ENCODE measurements at regions not wholly inside any gene's neighbourhood (a gene's known extent, or its start where the extent isn't known, plus 50 kb on each side); places are given as distances from the start of the nearest gene placed in this dataset.

- Histone ChIP-seq H3K36me3 (no peaks in the 10 kb centered on the region), H3K4me1 (no peaks in the 10 kb centered on the region), H3K27me3 (no peaks in the 10 kb centered on the region), H3K27ac (no peak overlapping the region), H3K4me3 (no peak overlapping the region), H3K9me3 (no peaks in the 10 kb centered on the region)
- 77 to 82% methylated on average over 3 of the region's 3 CpGs for WGBS, 2 donors
- TF ChIP-seq POLR2AphosphoS5 (IDR thresholded peaks at IDR 0.05), result no peak
- no peak for TF ChIP-seq POLR2A (IDR thresholded peaks at IDR 0.05)
- TF ChIP-seq EP300 (IDR thresholded peaks at IDR 0.05), result no peak
- TF ChIP-seq CTCF (IDR thresholded peaks at IDR 0.05), result no peak
- DNase-seq, result no peak
- ATAC-seq (ENCODE audit: low FRiP score in 2 of 2), result peak in 1 of 2 donors; percentile 8
These were observed 731.4 kb downstream of the TSN start for GRCh38 chr2:122486705-122487415.

DNA sequence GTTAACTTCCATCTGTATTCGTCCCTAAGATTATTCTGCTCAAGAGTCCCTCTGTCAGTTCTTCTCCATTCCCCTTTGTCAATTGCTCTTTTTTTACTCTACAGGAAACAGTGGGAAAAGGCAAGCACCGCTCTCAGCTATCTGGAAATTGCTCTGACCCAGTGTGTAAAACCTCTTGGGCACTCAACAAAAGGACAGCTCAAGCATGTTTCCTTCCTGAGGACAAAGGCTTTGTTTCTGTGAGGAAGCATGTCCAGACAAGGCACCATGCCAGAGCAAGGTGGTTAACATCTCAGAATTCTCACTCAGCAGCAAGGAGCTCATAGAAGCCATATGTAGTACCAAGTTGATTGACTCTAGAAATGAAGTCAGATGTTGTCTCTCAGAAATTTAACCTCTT is 735.6 kb downstream of the TSN start:
- Histone ChIP-seq H3K27ac (no peak overlapping the region), H3K36me3 (no peaks in the 10 kb centered on the region), H3K9me3 (no peaks in the 10 kb centered on the region), H3K4me3 (no peak overlapping the region), H3K27me3 (no peaks in the 10 kb centered on the region), H3K4me1 (no peaks in the 10 kb centered on the region)
- 55 to 63% methylated on average over 2 of the region's 2 CpGs for WGBS, 2 donors
- TF ChIP-seq POLR2AphosphoS5 (IDR thresholded peaks at IDR 0.05) (no peak), POLR2A (IDR thresholded peaks at IDR 0.05) (no peak), CTCF (IDR thresholded peaks at IDR 0.05) (no peak), EP300 (IDR thresholded peaks at IDR 0.05) (no peak)
- no peak for ATAC-seq (ENCODE audit: low FRiP score in 2 of 2)
- DNase-seq, result no peak

DNA sequence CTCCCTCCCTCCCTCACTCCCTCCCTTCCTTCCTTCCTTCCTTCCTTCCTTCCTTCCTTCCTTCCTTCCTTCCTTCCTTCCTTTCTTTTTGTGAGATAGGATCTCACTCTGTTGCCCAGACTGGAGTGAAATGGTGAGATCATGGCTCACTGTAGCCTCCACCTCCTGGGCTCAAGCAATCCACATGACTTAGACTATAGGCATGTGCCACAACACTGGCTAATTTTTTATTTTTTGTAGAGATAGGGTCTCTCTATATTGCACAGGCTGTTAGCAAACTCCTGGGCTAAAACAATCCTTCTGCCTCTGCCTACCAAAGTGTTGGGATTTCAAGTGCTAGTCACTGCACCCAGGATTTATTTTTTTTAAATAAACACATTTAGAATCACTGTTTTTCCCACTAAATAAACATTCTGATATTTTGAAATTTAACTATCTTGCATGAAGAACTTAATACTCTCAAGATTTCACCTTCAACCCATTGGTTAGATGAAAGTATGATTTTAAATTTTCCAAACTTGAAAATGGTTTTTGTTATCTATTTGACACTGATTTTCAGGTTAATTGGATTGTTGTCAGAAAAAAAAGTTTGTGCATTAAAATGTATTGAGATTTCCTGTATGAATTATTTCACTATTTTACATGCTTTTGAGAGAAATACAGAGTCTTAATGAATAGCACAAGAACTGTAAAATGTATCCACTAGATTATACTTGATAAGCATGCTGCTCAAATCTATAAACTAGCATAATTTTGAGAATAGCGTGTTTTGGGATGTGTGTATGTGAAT is 745.1 kb downstream of the TSN start:
- no peak for TF ChIP-seq CTCF (IDR thresholded peaks at IDR 0.05)
- no peak for TF ChIP-seq POLR2A (IDR thresholded peaks at IDR 0.05)
- TF ChIP-seq POLR2AphosphoS5 (IDR thresholded peaks at IDR 0.05), result no peak
- no peak for TF ChIP-seq EP300 (IDR thresholded peaks at IDR 0.05)
- no peaks in the 10 kb centered on the region for H3K9me3 ChIP-seq

DNA sequence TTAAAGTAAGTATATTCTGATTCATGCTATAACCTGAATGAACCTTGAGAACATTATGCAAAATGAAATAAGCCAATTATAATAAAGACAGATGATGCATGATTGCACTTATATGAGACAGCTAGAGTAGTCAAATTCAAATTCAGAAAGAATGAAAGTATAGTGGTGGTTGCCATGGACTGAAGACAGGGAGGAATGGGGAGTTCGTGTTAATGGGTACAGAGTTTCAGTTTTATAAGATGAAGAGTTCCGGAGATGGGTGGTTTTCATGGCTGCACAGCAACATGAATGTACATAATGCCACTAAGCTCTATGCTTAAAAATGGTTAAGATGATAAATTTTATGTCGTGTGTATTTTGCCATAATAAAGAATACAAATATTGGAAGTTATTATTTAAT is 751.2 kb downstream of the TSN start:
- H3K27me3 ChIP-seq, result no peaks in the 10 kb centered on the region
- H3K27ac ChIP-seq, result no peak overlapping the region
- no peak overlapping the region for H3K4me3 ChIP-seq
- no peaks in the 10 kb centered on the region for H3K9me3 ChIP-seq
- DNase-seq, result no peak
- no peaks in the 10 kb centered on the region for H3K4me1 ChIP-seq
- 87 to 88% methylated on average over 3 of the region's 3 CpGs for WGBS, 2 donors
- TF ChIP-seq EP300 (IDR thresholded peaks at IDR 0.05), result no peak
- no peak for ATAC-seq (ENCODE audit: low FRiP score in 2 of 2)
- H3K36me3 ChIP-seq, result no peaks in the 10 kb centered on the region

More for the DNA sequence above, 745.1 kb downstream of the TSN start:
- DNase-seq (no peak), ATAC-seq (ENCODE audit: low FRiP score in 2 of 2) (no peak)
- H3K27me3 ChIP-seq, result no peaks in the 10 kb centered on the region
- no peak overlapping the region for H3K27ac ChIP-seq
- H3K36me3 ChIP-seq, result no peaks in the 10 kb centered on the region
- H3K4me3 ChIP-seq, result no peak overlapping the region
- 83 to 90% methylated on average over 1 of the region's 1 CpG for WGBS, 2 donors
- H3K4me1 ChIP-seq, result no peaks in the 10 kb centered on the region

- 46 to 57% methylated on average over 1 of the region's 1 CpG for WGBS, 2 donors
- no peaks in the 10 kb centered on the region for H3K9me3 ChIP-seq
- no peak overlapping the region for H3K4me3 ChIP-seq
- H3K27me3 ChIP-seq, result no peaks in the 10 kb centered on the region
- DNase-seq (no peak), ATAC-seq (ENCODE audit: low FRiP score in 2 of 2) (no peak)
- no peaks in the 10 kb centered on the region for H3K4me1 ChIP-seq
- no peak overlapping the region for H3K27ac ChIP-seq
- no peak for TF ChIP-seq POLR2AphosphoS5 (IDR thresholded peaks at IDR 0.05)
- no peak for TF ChIP-seq EP300 (IDR thresholded peaks at IDR 0.05)
- H3K36me3 ChIP-seq, result no peaks in the 10 kb centered on the region
These were observed 751.8 kb downstream of the TSN start for GRCh38 chr2:122507261-122507660.
